ENCODE measurements at regions not wholly inside any gene's neighbourhood (a gene's known extent, or its start where the extent isn't known, plus 50 kb on each side); places are given as distances from the start of the nearest gene placed in this dataset.

- DNase-seq (ENCODE audit: low read depth), result no peak
Observed at GRCh38 chr12:116381744-116382685, 104.5 kb upstream of the MED13L start.

- DNase-seq (ENCODE audit: low read depth), result no peak
Observed at GRCh38 chr12:116382686-116383530, 105.4 kb upstream of the MED13L start.

GRCh38 chr12:116384175-116384574 is 106.7 kb upstream of the MED13L start:
- no peak for DNase-seq (ENCODE audit: low read depth)

- no peak for DNase-seq (ENCODE audit: low read depth)
Observed at GRCh38 chr12:116384691-116385485, 107.4 kb upstream of the MED13L start.

- no peak for DNase-seq (ENCODE audit: low read depth)
Observed at GRCh38 chr12:116385486-116386217, 108.2 kb upstream of the MED13L start.

GRCh38 chr12:116389326-116389725 is 111.8 kb upstream of the MED13L start:
- no peak for DNase-seq (ENCODE audit: low read depth)

- DNase-seq (ENCODE audit: low read depth), result no peak
Observed at GRCh38 chr12:116389990-116390389, 112.5 kb upstream of the MED13L start.

- DNase-seq (ENCODE audit: low read depth), result no peak
Observed at GRCh38 chr12:116390401-116391335, 113.2 kb upstream of the MED13L start.

- DNase-seq (ENCODE audit: low read depth), result no peak
Observed at GRCh38 chr12:116391501-116391900, 114.0 kb upstream of the MED13L start.

GRCh38 chr12:116392061-116392460 is 114.6 kb upstream of the MED13L start:
- no peak for DNase-seq (ENCODE audit: low read depth)

GRCh38 chr12:116393255-116393654 is 115.8 kb upstream of the MED13L start:
- no peak for DNase-seq (ENCODE audit: low read depth)

GRCh38 chr12:116393859-116394650 is 116.6 kb upstream of the MED13L start:
- DNase-seq (ENCODE audit: low read depth), result no peak

- DNase-seq (ENCODE audit: low read depth), result no peak
Observed at GRCh38 chr12:116395396-116395795, 117.9 kb upstream of the MED13L start.

GRCh38 chr12:116397148-116397547 is 119.7 kb upstream of the MED13L start:
- DNase-seq (ENCODE audit: low read depth), result no peak

- no peak for DNase-seq (ENCODE audit: low read depth)
Observed at GRCh38 chr12:116398193-116398592, 120.7 kb upstream of the MED13L start.

- no peak for DNase-seq (ENCODE audit: low read depth)
Observed at GRCh38 chr12:116399055-116399454, 121.6 kb upstream of the MED13L start.

GRCh38 chr12:116400636-116401372 is 123.3 kb upstream of the MED13L start:
- no peak for DNase-seq (ENCODE audit: low read depth)

- DNase-seq (ENCODE audit: low read depth), result no peak
Observed at GRCh38 chr12:116401565-116401964, 124.1 kb upstream of the MED13L start.
